H9 (cell line): ENCODE measurements at regions not wholly inside any gene's neighbourhood (a gene's known extent, or its start where the extent isn't known, plus 50 kb on each side); places are given as distances from the start of the nearest gene placed in this dataset.

Experiments
- DNase-seq: peaks from one replicate; pipeline ENCODE4 v3.0.0-alpha.2; 2017
- H2AFZ ChIP-seq: one replicate; pipeline ENCODE4 v1.6.1; 2013; ENCODE audit warnings: mild to moderate bottlenecking, low read length, control low read depth, moderate library complexity
- H2AK5ac ChIP-seq: 2 replicates; pipeline ENCODE4 v1.6.1; 2013; ENCODE audit warnings: low read length, control low read depth, mixed read lengths; ENCODE audit not compliant: insufficient read length
- H2BK120ac ChIP-seq: one replicate; pipeline ENCODE4 v1.6.1; 2013; ENCODE audit warnings: low read depth, mild to moderate bottlenecking, low read length, control low read depth, inconsistent platforms; ENCODE audit not compliant: poor library complexity, severe bottlenecking
- H2BK12ac ChIP-seq: 2 replicates; pipeline ENCODE4 v1.6.1; 2013; ENCODE audit warnings: low read length, control low read depth, mixed read lengths, low read depth; ENCODE audit not compliant: insufficient read length
- H2BK15ac ChIP-seq: 2 replicates; pipeline ENCODE4 v1.6.1; 2013; ENCODE audit warnings: low read depth, low read length, control low read depth
- H2BK20ac ChIP-seq: one replicate; pipeline ENCODE4 v1.6.1; 2013; ENCODE audit warnings: low read depth, mild to moderate bottlenecking, low read length, control low read depth, inconsistent platforms; ENCODE audit not compliant: poor library complexity, severe bottlenecking
- H2BK5ac ChIP-seq: 2 replicates; pipeline ENCODE4 v1.6.1; 2013; ENCODE audit warnings: low read length, control low read depth, mixed read lengths; ENCODE audit not compliant: insufficient read length
- H3K14ac ChIP-seq: 2 replicates; pipeline ENCODE4 v1.6.1; 2013; ENCODE audit warnings: low read length, control low read depth; ENCODE audit not compliant: insufficient read depth
- H3K18ac ChIP-seq: 2 replicates; pipeline ENCODE4 v1.6.1; 2013; ENCODE audit warnings: low read depth, mild to moderate bottlenecking, mixed read lengths, low read length, control low read depth; ENCODE audit not compliant: insufficient read length
- H3K23ac ChIP-seq: 2 replicates; pipeline ENCODE4 v1.6.1; 2013; ENCODE audit warnings: low read length, control low read depth, mixed read lengths, low read depth; ENCODE audit not compliant: insufficient read length
- H3K23me2 ChIP-seq: 2 replicates; pipeline ENCODE4 v1.6.1; 2013; ENCODE audit warnings: low read depth, mild to moderate bottlenecking, mixed read lengths, low read length, control low read depth; ENCODE audit not compliant: insufficient read length, poor library complexity, severe bottlenecking
- H3K27ac ChIP-seq: 2 replicates; pipeline ENCODE4 v1.5.1; 2013; ENCODE audit warnings: low read length, control low read depth, mixed read lengths, low read depth; ENCODE audit not compliant: insufficient read length
- H3K27me3 ChIP-seq: 2 replicates; pipeline ENCODE4 v1.6.1; 2013; ENCODE audit warnings: low read length, control low read depth, inconsistent platforms; ENCODE audit not compliant: insufficient read depth
- H3K4ac ChIP-seq: 2 replicates; pipeline ENCODE4 v1.6.1; 2013; ENCODE audit warnings: low read depth, mild to moderate bottlenecking, control low read depth, inconsistent platforms, low read length, moderate library complexity
- H3K4me1 ChIP-seq: 2 replicates; pipeline ENCODE4 v1.6.1; 2013; ENCODE audit warnings: low read length, control low read depth, inconsistent platforms; ENCODE audit not compliant: insufficient read depth
- H3K4me2 ChIP-seq: 2 replicates; pipeline ENCODE4 v1.6.1; 2013; ENCODE audit warnings: low read length, control low read depth, mixed read lengths; ENCODE audit not compliant: insufficient read length, insufficient read depth
- H3K56ac ChIP-seq: 2 replicates; pipeline ENCODE4 v1.6.1; 2013; ENCODE audit warnings: low read depth, mild to moderate bottlenecking, mixed read lengths, low read length, control low read depth; ENCODE audit not compliant: insufficient read length
- H3K79me1 ChIP-seq: 2 replicates; pipeline ENCODE4 v1.6.1; 2013; ENCODE audit warnings: low read depth, mild to moderate bottlenecking, moderate library complexity, low read length, control low read depth, inconsistent platforms; ENCODE audit not compliant: insufficient read depth, poor library complexity, severe bottlenecking
- H3K79me2 ChIP-seq: 2 replicates; pipeline ENCODE4 v1.6.1; 2013; ENCODE audit warnings: low read length, control low read depth, inconsistent platforms; ENCODE audit not compliant: insufficient read depth
- H3K9ac ChIP-seq: 2 replicates; pipeline ENCODE4 v1.6.1; 2013; ENCODE audit warnings: low read length, control low read depth, mixed read lengths; ENCODE audit not compliant: insufficient read length; ENCODE audit errors: extremely low read depth
- H3K9me3 ChIP-seq: one replicate; pipeline ENCODE4 v1.6.1; 2013; ENCODE audit warnings: low read depth, low read length, inconsistent platforms; ENCODE audit not compliant: control insufficient read depth
- H3T11ph ChIP-seq: one replicate; pipeline ENCODE4 v1.6.1; 2013; ENCODE audit warnings: mild to moderate bottlenecking, low read length, control low read depth, inconsistent platforms
- H4K20me1 ChIP-seq: one replicate; pipeline ENCODE4 v1.6.1; 2013; ENCODE audit not compliant: control insufficient read depth, insufficient read length, insufficient read depth
- H4K5ac ChIP-seq: 2 replicates; pipeline ENCODE4 v1.6.1; 2013; ENCODE audit warnings: low read depth, mild to moderate bottlenecking, mixed read lengths, low read length, control low read depth; ENCODE audit not compliant: insufficient read length
- H4K8ac ChIP-seq: replicated peaks from 2 replicates; pipeline ENCODE4 v1.6.1; 2013; ENCODE audit warnings: low read length, control low read depth, mixed read lengths, low read depth; ENCODE audit not compliant: insufficient read length
- H4K91ac ChIP-seq: 2 replicates; pipeline ENCODE4 v1.6.1; 2013; ENCODE audit warnings: low read depth, mild to moderate bottlenecking, moderate library complexity, mixed read lengths, low read length, control low read depth; ENCODE audit not compliant: insufficient read length
- H3K27ac Mint-ChIP-seq, 3 experiments: 2 replicates in 2 of 3; 3 replicates in 1 of 3; pipeline ENCODE4 v1.8.0; 2020 to 2021; ENCODE audit warnings: mixed read lengths in 3 of 3, mild to moderate bottlenecking in 1 of 3, moderate library complexity in 1 of 3
- H3K27me3 Mint-ChIP-seq: 2 replicates; pipeline ENCODE4 v1.8.0; 2021; ENCODE audit warnings: low read depth, mild to moderate bottlenecking, moderate library complexity, mixed read lengths
- H3K36me3 Mint-ChIP-seq, 3 experiments: 2 replicates in 2 of 3; 3 replicates in 1 of 3; pipeline ENCODE4 v1.8.0; 2020 to 2021; ENCODE audit warnings: low read depth in 3 of 3, mixed read lengths in 3 of 3; ENCODE audit not compliant: insufficient read depth in 1 of 3
- H3K4me1 Mint-ChIP-seq, 2 experiments: 2 replicates each; pipeline ENCODE4 v1.8.0; 2020; ENCODE audit warnings: mixed read lengths in 2 of 2
- H3K4me3 Mint-ChIP-seq, 2 experiments: 2 replicates in 1 of 2; 3 replicates in 1 of 2; pipeline ENCODE4 v1.8.0; 2020 to 2021; ENCODE audit warnings: mild to moderate bottlenecking in 2 of 2, mixed read lengths in 2 of 2, moderate library complexity in 1 of 2
- H3K9me3 Mint-ChIP-seq, 2 experiments: 2 replicates in 1 of 2; 3 replicates in 1 of 2; pipeline ENCODE4 v1.8.0; 2020; ENCODE audit warnings: mild to moderate bottlenecking in 2 of 2, mixed read lengths in 2 of 2, moderate library complexity in 1 of 2
- WGBS: extraction: QIAGEN DNeasy Blood & Tissue Kit; methylation state at CpG from one replicate; pipeline ENCODE4 v1.1.7; 2013; ENCODE audit warnings: missing lambda C conversion rate, low lambda C conversion rate, mixed read lengths; ENCODE audit not compliant: insufficient read length; ENCODE audit errors: extremely low coverage; 5-methylcytosine and 5-hydroxymethylcytosine counted together
- TF ChIP-seq, protein P1 (sequence below): fragments of 200-600 bp; sonication (generic); conservative IDR thresholded peaks from 3 replicates; pipeline ENCODE4 v1.8.0; 2021; ENCODE audit warnings: antibody characterized with exemption, mild to moderate bottlenecking

DNA sequence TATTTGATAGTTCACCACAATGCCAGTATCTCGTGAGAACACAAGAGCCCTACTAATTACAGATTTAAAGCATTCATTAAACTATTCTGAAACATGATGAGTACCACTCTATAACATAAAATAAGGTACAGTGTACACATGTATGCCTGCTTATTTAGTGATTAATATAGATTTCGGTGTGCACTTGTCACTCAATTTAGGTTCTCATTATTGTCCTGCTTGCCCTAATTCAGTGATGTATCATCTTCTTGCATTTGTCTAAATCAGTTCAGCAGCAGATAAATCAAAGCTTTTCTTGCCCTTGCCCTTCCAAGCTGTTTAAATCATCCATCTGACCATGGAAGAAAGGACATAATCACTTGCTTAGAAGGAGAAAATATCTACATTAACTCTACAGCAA is 359.7 kb downstream of the GXYLT1 start:
- no peaks in the 10 kb centered on the region for H3K9me3 ChIP-seq
- no peaks in the 10 kb centered on the region for H4K20me1 ChIP-seq
- H3K4me1 Mint-ChIP-seq, result 0 out of 4 replicates have a peak, but pooled peaks cover 0 to 3% of the 10 kb centered on the region in 2 experiments
- no peak overlapping the region for H2BK20ac ChIP-seq
- no peaks in the 10 kb centered on the region for H3K4me1 ChIP-seq
- H3K9ac ChIP-seq, result no peak overlapping the region
- no peak overlapping the region for H3K14ac ChIP-seq
- no peak overlapping the region for H3K27ac ChIP-seq
- H3T11ph ChIP-seq, result no peak overlapping the region
- no peak overlapping the region for H3K23ac ChIP-seq
- H3K27me3 Mint-ChIP-seq, result no peaks in the 10 kb centered on the region
- H4K5ac ChIP-seq, result no peak overlapping the region
- no peak for DNase-seq
- H2BK5ac ChIP-seq, result no peak overlapping the region
- no peak overlapping the region for H2BK12ac ChIP-seq
- no CpG with 5 or more reads among the region's 2 CpGs for WGBS
- no peak overlapping the region for H2AK5ac ChIP-seq
- no peaks in the 10 kb centered on the region for H3K79me1 ChIP-seq
- no peaks in the 10 kb centered on the region for H3K79me2 ChIP-seq
- H3K56ac ChIP-seq, result no peak overlapping the region
- H3K4me2 ChIP-seq, result no peak overlapping the region
- TF ChIP-seq, protein P1, sequence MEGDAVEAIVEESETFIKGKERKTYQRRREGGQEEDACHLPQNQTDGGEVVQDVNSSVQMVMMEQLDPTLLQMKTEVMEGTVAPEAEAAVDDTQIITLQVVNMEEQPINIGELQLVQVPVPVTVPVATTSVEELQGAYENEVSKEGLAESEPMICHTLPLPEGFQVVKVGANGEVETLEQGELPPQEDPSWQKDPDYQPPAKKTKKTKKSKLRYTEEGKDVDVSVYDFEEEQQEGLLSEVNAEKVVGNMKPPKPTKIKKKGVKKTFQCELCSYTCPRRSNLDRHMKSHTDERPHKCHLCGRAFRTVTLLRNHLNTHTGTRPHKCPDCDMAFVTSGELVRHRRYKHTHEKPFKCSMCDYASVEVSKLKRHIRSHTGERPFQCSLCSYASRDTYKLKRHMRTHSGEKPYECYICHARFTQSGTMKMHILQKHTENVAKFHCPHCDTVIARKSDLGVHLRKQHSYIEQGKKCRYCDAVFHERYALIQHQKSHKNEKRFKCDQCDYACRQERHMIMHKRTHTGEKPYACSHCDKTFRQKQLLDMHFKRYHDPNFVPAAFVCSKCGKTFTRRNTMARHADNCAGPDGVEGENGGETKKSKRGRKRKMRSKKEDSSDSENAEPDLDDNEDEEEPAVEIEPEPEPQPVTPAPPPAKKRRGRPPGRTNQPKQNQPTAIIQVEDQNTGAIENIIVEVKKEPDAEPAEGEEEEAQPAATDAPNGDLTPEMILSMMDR, result no peak
- no peak overlapping the region for H4K8ac ChIP-seq
- no peak overlapping the region for H3K4ac ChIP-seq
- H3K23me2 ChIP-seq, result no peaks in the 10 kb centered on the region
- H3K27ac Mint-ChIP-seq, result no peak overlapping the region
- no peak overlapping the region for H3K18ac ChIP-seq
- no peak overlapping the region for H2AFZ ChIP-seq
- no peaks in the 10 kb centered on the region for H3K9me3 Mint-ChIP-seq
- no peak overlapping the region for H4K91ac ChIP-seq
- H3K27me3 ChIP-seq, result no peaks in the 10 kb centered on the region
- H3K36me3 Mint-ChIP-seq, result peaks cover 0 to 2% (median 0%) of the 10 kb centered on the region in 3 experiments; a peak in 1 of 7 replicates
- no peak overlapping the region for H3K4me3 Mint-ChIP-seq
- H2BK15ac ChIP-seq, result no peak overlapping the region
- no peak overlapping the region for H2BK120ac ChIP-seq
